Esophagus muscularis mucosa (tissue), 4 donors: ENCODE measurements at regions not wholly inside any gene's neighbourhood (a gene's known extent, or its start where the extent isn't known, plus 50 kb on each side); places are given as distances from the start of the nearest gene placed in this dataset.
"Not testable (repeated sequence)": the region's sequence is repeated elsewhere in the genome, so short reads cannot be mapped to it uniquely, and the experiment has no call there.

Source experiments
- DNase-seq: peaks from one replicate; pipeline ENCODE4 v3.0.0-alpha.2; 2017; ENCODE audit errors: extremely low spot score
- H3K27ac ChIP-seq, 4 donors: fragments of 200-600 bp; sonication (generic); replicated peaks in 1 of 4; 1 replicate in 3 of 4; 2 replicates in 1 of 4; pipeline ENCODE4 v1.5.1; 2016 to 2019; ENCODE audit warnings: mild to moderate bottlenecking in 1 of 4
- H3K27me3 ChIP-seq, 4 donors: fragments of 200-600 bp; sonication (generic); one replicate each; pipeline versions ENCODE4 v1.5.1 to v1.6.0; 2016 to 2019
- H3K36me3 ChIP-seq, 4 donors: fragments of 200-600 bp; sonication (generic); one replicate each; pipeline ENCODE4 v1.5.1; 2016 to 2019
- H3K4me1 ChIP-seq, 4 donors: fragments of 200-600 bp; sonication (generic); one replicate each; pipeline ENCODE4 v1.5.1; 2016 to 2019
- H3K4me3 ChIP-seq, 4 donors: fragments of 200-600 bp; sonication (generic); 1 replicate in 2 of 4; 2 replicates in 2 of 4; pipeline ENCODE4 v1.5.1; 2016 to 2019; ENCODE audit warnings: mild to moderate bottlenecking in 4 of 4, moderate library complexity in 1 of 4
- H3K9me3 ChIP-seq, 4 donors: fragments of 200-600 bp; sonication (generic); 1 replicate in 3 of 4; 2 replicates in 1 of 4; pipeline ENCODE4 v1.5.1; 2016 to 2019
- CTCF ChIP-seq, 3 experiments: fragments of 200-600 bp in 2 of 3; fragments of 450-650 bp in 1 of 3; sonication (generic) in 2 of 3; IDR thresholded peaks; one replicate each; pipeline ENCODE4 v1.5.1; 2017 to 2019; ENCODE audit warnings: antibody characterized with exemption in 3 of 3, mild to moderate bottlenecking in 2 of 3, moderate library complexity in 1 of 3
- EP300 ChIP-seq: sonication (generic); formaldehyde crosslinking; IDR thresholded peaks from one replicate; pipeline ENCODE4 v1.6.1; 2017; ENCODE audit warnings: antibody characterized with exemption
- POLR2A ChIP-seq: fragments of 450-650 bp; IDR thresholded peaks from one replicate; pipeline ENCODE4 v1.6.1; 2017; ENCODE audit warnings: antibody characterized with exemption, moderate library complexity, mild to moderate bottlenecking, low read depth
- POLR2AphosphoS5 ChIP-seq, 2 donors: sonication (generic); formaldehyde crosslinking; IDR thresholded peaks; one replicate each; pipeline ENCODE4 v1.6.1; 2017; ENCODE audit warnings: antibody characterized with exemption in 2 of 2
- WGBS: methylation state at CpG from one replicate; pipeline ENCODE4 v1.1.5; 2018; 5-methylcytosine and 5-hydroxymethylcytosine counted together
- intact Hi-C: fragments of 100-400 bp; cut with DNase I; formaldehyde crosslinking; loops from one replicate; pipeline ENCODE4 v1.15.1; 2023

DNA sequence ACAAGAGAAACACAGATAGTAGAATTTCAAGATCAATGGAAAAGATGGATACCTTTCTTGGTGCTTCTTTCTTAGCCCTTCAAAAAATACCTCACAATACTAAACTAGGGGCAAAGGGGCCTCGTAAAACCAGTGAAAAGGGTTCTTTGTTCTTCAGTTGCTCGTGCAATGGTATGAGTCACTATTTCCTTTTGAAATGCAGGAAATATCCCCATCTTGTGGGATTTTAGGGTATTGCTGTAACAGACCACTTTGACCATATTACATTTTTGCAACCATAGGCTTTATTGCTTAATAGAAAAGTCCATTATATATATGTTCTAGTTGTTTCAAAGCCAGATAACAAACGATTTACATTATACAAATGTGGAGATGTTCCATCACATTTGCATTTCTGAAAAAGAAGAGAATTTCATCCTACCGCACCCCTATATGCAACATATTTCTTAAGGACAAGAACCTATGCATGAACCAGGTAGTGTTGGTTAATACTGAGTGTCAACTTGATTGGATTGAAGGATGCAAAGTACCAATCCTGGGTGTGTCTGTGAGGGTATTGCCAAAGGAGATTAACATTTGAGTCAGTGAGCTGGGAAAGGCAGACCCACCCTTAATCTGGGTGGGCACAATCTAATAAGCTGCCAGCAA is 88.6 kb upstream of the PKN2 start:
- TF ChIP-seq CTCF (IDR thresholded peaks at IDR 0.05), result peak in 2 of 3 experiments; percentile 20 to 30
- no peak for TF ChIP-seq POLR2A
- Histone ChIP-seq H3K4me1 (no peaks in the 10 kb centered on the region), H3K4me3 (no peak overlapping the region), H3K36me3 (no peaks in the 10 kb centered on the region), H3K27ac (no peak overlapping the region), H3K27me3 (no peaks in the 10 kb centered on the region), H3K9me3 (peaks cover 0 to 21% (median 18%) of the 10 kb centered on the region in 4 donors)
- 60% methylated on average over 4 of the region's 4 CpGs for WGBS
- no peak for DNase-seq
- intact Hi-C loops, result no loop called here

- H3K27me3 ChIP-seq, H3K27ac ChIP-seq, H3K4me1 ChIP-seq, H3K36me3 ChIP-seq, H3K4me3 ChIP-seq, DNase-seq, intact Hi-C loops: not testable (repeated sequence)
- WGBS, result 64% methylated on average over 1 of the region's 1 CpG
- H3K9me3 ChIP-seq, result peaks cover 0 to 20% (median 14%) of the 10 kb centered on the region in 4 donors
These were observed 86.1 kb upstream of the PKN2 start for GRCh38 chr1:88597973-88598372.

DNA sequence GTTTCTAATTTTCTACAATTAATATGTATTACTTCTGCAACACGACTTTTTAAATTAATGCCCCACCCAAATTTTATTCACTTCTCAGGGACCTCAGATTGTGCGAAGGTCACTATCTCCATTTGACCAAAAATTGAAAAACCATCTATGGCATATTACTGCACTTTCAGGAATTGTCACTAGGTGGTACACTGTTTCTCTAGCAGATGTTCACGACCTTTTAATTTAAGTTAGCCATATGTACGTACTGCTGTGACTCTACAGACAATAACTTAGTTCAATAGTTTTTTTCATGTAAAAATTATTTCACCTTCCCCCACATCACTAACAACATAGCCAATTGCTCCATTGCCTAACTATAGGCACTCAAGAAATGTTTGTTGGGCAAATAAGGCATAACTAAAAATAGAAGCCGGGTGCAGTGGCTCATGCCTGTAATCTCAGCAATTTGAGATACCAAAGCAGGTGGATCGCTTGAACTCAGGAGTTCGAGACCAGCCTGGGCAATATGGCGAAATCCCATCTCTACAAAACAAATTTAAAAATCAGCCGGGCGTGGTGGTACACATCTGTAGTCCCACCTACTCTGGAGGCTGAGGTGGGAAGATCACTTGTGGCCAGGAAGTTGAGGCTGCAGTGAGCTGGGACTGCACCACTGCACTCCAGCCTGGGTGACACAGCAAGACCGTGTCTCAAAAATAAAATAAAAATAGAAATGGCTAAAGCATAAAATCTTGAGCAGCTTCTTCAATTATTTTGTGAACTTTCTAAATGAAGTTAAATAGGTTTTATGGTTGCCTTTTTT is 75.7 kb upstream of the PKN2 start:
- Histone ChIP-seq H3K36me3 (no peaks in the 10 kb centered on the region), H3K4me3 (no peak overlapping the region), H3K27me3 (no peaks in the 10 kb centered on the region), H3K27ac (no peak overlapping the region), H3K4me1 (no peaks in the 10 kb centered on the region), H3K9me3 (no peaks in the 10 kb centered on the region)
- intact Hi-C loops, result no loop called here
- 64% methylated on average over 11 of the region's 11 CpGs for WGBS
- no peak for TF ChIP-seq EP300
- TF ChIP-seq CTCF (IDR thresholded peaks at IDR 0.05), result peak in 1 of 3 experiments; percentile 39
- DNase-seq, result no peak

GRCh38 chr1:88609051-88609450 is 75.0 kb upstream of the PKN2 start:
- intact Hi-C loops, result no loop called here
- Histone ChIP-seq H3K9me3 (no peaks in the 10 kb centered on the region), H3K4me3 (no peak overlapping the region), H3K27me3 (no peaks in the 10 kb centered on the region), H3K27ac (no peak overlapping the region), H3K4me1 (no peaks in the 10 kb centered on the region), H3K36me3 (no peaks in the 10 kb centered on the region)
- no peak for TF ChIP-seq POLR2AphosphoS5 (IDR thresholded peaks at IDR 0.05)
- no peak for TF ChIP-seq EP300
- no peak for TF ChIP-seq POLR2A
- TF ChIP-seq CTCF (IDR thresholded peaks at IDR 0.05), result no peak
- no peak for DNase-seq

- 93% methylated on average over 7 of the region's 7 CpGs for WGBS
- Histone ChIP-seq H3K9me3 (no peaks in the 10 kb centered on the region), H3K4me1 (no peaks in the 10 kb centered on the region), H3K4me3 (no peak overlapping the region), H3K27me3 (no peaks in the 10 kb centered on the region), H3K27ac (no peak overlapping the region), H3K36me3 (no peaks in the 10 kb centered on the region)
- no peak for TF ChIP-seq CTCF (IDR thresholded peaks at IDR 0.05)
- no peak for TF ChIP-seq POLR2AphosphoS5 (IDR thresholded peaks at IDR 0.05)
- no peak for TF ChIP-seq POLR2A
- TF ChIP-seq EP300, result no peak
- intact Hi-C loops, result no loop called here
- no peak for DNase-seq
These were observed 73.4 kb upstream of the PKN2 start for GRCh38 chr1:88610687-88611086.
